Panc1 (cell line): ENCODE measurements at regions not wholly inside any gene's neighbourhood (a gene's known extent, or its start where the extent isn't known, plus 50 kb on each side); places are given as distances from the start of the nearest gene placed in this dataset.

ENCODE experiments used
- ATAC-seq: fragments of 200-7000 bp; cut with Tn5 transposase; 2 replicates; pipeline ENCODE4 v1.9.1; 2020; ENCODE audit warnings: mild to moderate bottlenecking, moderate library complexity
- BruUV-seq: library from RNA; stranded (reverse); fragments of 400-500 nt; replicated peaks from 2 replicates; lab custom pipeline; 2021; lab: Mats Ljungman, UMichigan
- CTCF ChIA-PET: fragments of 300-600 bp; sonication (Branson Sonifier 250); formaldehyde crosslinking; loops from one replicate; lab custom pipeline; 2022; ENCODE audit warnings: antibody characterized with exemption; lab: Charles Lee
- POLR2A ChIA-PET: fragments of 300-600 bp; sonication (Branson Sonifier 250); formaldehyde crosslinking; loops from one replicate; lab custom pipeline; 2022; ENCODE audit warnings: antibody characterized with exemption; lab: Charles Lee
- DNase-seq: peaks from one replicate; pipeline ENCODE4 v3.0.0-alpha.2; 2010; ENCODE audit warnings: low read depth, low spot score
- H3K27ac ChIP-seq: 2 replicates; pipeline ENCODE4 v1.5.1; 2011; ENCODE audit warnings: mild to moderate bottlenecking, low read length, inconsistent platforms
- H3K27me3 ChIP-seq: fragments of 200-500 bp; sonication (Bioruptor generic); 2 replicates; pipeline ENCODE4 v1.6.0; 2014; ENCODE audit warnings: low read length, inconsistent platforms; ENCODE audit not compliant: control insufficient read depth, insufficient read depth
- H3K36me3 ChIP-seq: fragments of 200-500 bp; sonication (Bioruptor generic); 2 replicates; pipeline ENCODE4 v1.5.1; 2014; ENCODE audit warnings: inconsistent platforms, mild to moderate bottlenecking, low read length, moderate library complexity; ENCODE audit not compliant: control insufficient read depth, insufficient read depth
- H3K4me1 ChIP-seq: 2 replicates; pipeline ENCODE4 v1.5.1; 2011; ENCODE audit warnings: inconsistent platforms, mild to moderate bottlenecking, low read length, moderate library complexity; ENCODE audit not compliant: control insufficient read depth, insufficient read depth
- H3K4me3 ChIP-seq, 2 experiments: 2 replicates each; pipeline ENCODE4 v1.5.1; 2011 to 2012; ENCODE audit warnings: low read depth in 2 of 2, low read length in 2 of 2, mild to moderate bottlenecking in 2 of 2, inconsistent platforms in 1 of 2, moderate library complexity in 1 of 2
- H3K9me3 ChIP-seq: fragments of 200-500 bp; sonication (Bioruptor generic); 2 replicates; pipeline ENCODE4 v1.5.1; 2014; ENCODE audit warnings: low read depth, mild to moderate bottlenecking, inconsistent platforms, low read length, moderate library complexity; ENCODE audit not compliant: control insufficient read depth, insufficient read depth
- POLR2AphosphoS5 ChIP-seq: IDR thresholded peaks from 2 replicates; pipeline ENCODE4 v1.6.1; 2012; ENCODE audit warnings: mild to moderate bottlenecking, low read depth, low read length, moderate library complexity
- SIN3A ChIP-seq: IDR thresholded peaks from 2 replicates; pipeline ENCODE4 v1.6.1; 2012; ENCODE audit warnings: low read depth, mild to moderate bottlenecking, low read length, moderate library complexity, borderline replicate concordance; ENCODE audit not compliant: insufficient read depth
- TCF7L2 ChIP-seq: IDR thresholded peaks from 2 replicates; pipeline ENCODE4 v1.6.1; 2011; ENCODE audit warnings: mild to moderate bottlenecking, low read depth, low read length, inconsistent platforms
- in situ Hi-C: cut with HindIII; loops from 2 replicates; pipeline ENCODE4 v1.10.0; 2016; ENCODE audit warnings: low sequenced_read_pairs, low pct_unique_long_range_greater_than_20kb
- intact Hi-C: fragments of 100-400 bp; cut with micrococcal nuclease; formaldehyde crosslinking; loops from one replicate; pipeline ENCODE4 v1.10.0; 2022; ENCODE audit not compliant: unreplicated experiment
- TF ChIP-seq, protein P1 (sequence below): fragments of 450-650 bp; IDR thresholded peaks from 2 replicates; pipeline ENCODE4 v1.5.1; 2017; ENCODE audit warnings: mild to moderate bottlenecking
- TF ChIP-seq, protein P2 (sequence below), 2 experiments: IDR thresholded peaks; 2 replicates each; pipeline ENCODE4 v1.6.1; 2011 to 2012; ENCODE audit warnings: low read depth in 2 of 2, control low read depth in 1 of 2, low read length in 1 of 2, mild to moderate bottlenecking in 1 of 2, moderate library complexity in 1 of 2; ENCODE audit not compliant: insufficient read depth in 1 of 2

DNA sequence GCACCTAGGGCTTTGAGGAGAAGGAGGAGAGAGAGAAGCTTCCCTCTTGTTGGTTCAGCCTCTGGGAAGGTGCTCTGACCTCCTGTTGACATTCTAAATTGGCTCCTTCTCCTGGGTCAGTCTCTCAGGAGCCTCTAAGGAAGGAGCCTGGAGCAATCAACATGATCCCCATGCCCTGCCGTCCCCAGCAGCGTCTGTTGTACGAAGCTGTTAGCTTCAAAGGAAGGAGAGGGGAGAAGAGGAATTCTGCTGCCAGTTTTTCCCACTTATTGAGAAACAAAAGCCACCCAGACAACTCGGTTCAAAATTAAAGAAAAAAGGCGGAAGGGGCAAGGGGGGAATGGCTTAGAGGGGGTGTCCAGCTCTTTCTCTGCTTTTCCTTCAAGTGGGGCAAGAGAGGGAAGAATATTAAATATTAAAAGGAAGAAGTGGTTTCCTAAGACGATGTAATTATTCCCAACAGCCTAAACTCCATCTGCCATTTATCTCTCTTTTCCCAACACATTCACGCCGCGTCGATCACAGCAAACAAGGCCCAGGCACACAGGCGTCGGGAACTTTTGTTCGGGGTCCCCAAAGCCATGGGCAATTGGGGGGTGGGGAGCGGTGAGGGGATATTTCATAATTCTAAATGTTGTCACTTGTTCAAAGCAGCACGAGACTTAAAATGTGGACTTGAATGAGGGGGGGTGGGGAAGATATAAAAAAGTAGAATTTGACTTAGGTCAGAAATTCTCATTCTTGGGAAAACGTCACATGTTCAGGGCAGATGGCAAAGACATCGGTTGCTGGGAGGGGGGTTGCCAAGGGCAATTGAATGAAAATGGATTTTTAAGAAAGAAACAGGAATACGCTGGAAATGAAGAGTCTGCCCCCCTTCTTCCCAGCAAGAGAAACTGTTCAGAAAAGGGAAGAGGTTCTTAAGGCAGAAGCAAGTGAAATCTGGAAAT lies 116.8 kb upstream of the CACNA1A start:
- H3K27me3 ChIP-seq = no peaks in the 10 kb centered on the region
- H3K27ac ChIP-seq = peak overlapping the region; percentile 51; the same call in 1 of the 2 replicates
- ChIA-PET POLR2A (interaction anchor here (0.7 kb wide), 1 partner anchor 126 kb away, joined by 6 read pairs; no protein-coding TSS in a partner anchor), CTCF (no interaction called here)
- H3K36me3 ChIP-seq = no peaks in the 10 kb centered on the region
- in situ Hi-C loops (no loop called here), intact Hi-C loops (no loop called here)
- no TSS peak for BruUV-seq
- ATAC-seq (no peak; the same call in 1 of the 2 replicates), DNase-seq (no peak)
- no peak for TF ChIP-seq TCF7L2
- no peak for TF ChIP-seq POLR2AphosphoS5
- TF ChIP-seq, protein P1, sequence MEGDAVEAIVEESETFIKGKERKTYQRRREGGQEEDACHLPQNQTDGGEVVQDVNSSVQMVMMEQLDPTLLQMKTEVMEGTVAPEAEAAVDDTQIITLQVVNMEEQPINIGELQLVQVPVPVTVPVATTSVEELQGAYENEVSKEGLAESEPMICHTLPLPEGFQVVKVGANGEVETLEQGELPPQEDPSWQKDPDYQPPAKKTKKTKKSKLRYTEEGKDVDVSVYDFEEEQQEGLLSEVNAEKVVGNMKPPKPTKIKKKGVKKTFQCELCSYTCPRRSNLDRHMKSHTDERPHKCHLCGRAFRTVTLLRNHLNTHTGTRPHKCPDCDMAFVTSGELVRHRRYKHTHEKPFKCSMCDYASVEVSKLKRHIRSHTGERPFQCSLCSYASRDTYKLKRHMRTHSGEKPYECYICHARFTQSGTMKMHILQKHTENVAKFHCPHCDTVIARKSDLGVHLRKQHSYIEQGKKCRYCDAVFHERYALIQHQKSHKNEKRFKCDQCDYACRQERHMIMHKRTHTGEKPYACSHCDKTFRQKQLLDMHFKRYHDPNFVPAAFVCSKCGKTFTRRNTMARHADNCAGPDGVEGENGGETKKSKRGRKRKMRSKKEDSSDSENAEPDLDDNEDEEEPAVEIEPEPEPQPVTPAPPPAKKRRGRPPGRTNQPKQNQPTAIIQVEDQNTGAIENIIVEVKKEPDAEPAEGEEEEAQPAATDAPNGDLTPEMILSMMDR = no peak
- no peak for TF ChIP-seq SIN3A
- TF ChIP-seq, protein P2, sequence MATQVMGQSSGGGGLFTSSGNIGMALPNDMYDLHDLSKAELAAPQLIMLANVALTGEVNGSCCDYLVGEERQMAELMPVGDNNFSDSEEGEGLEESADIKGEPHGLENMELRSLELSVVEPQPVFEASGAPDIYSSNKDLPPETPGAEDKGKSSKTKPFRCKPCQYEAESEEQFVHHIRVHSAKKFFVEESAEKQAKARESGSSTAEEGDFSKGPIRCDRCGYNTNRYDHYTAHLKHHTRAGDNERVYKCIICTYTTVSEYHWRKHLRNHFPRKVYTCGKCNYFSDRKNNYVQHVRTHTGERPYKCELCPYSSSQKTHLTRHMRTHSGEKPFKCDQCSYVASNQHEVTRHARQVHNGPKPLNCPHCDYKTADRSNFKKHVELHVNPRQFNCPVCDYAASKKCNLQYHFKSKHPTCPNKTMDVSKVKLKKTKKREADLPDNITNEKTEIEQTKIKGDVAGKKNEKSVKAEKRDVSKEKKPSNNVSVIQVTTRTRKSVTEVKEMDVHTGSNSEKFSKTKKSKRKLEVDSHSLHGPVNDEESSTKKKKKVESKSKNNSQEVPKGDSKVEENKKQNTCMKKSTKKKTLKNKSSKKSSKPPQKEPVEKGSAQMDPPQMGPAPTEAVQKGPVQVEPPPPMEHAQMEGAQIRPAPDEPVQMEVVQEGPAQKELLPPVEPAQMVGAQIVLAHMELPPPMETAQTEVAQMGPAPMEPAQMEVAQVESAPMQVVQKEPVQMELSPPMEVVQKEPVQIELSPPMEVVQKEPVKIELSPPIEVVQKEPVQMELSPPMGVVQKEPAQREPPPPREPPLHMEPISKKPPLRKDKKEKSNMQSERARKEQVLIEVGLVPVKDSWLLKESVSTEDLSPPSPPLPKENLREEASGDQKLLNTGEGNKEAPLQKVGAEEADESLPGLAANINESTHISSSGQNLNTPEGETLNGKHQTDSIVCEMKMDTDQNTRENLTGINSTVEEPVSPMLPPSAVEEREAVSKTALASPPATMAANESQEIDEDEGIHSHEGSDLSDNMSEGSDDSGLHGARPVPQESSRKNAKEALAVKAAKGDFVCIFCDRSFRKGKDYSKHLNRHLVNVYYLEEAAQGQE (IDR thresholded peaks at IDR 0.05; ENCODE audit: insufficient read depth in 1 of 2, low read depth in 2 of 2, low read length in 1 of 2) = no peak
- H3K4me1 ChIP-seq = peaks cover 20% of the 10 kb centered on the region
- no peaks in the 10 kb centered on the region for H3K9me3 ChIP-seq
- no peak overlapping the region for H3K4me3 ChIP-seq

DNA sequence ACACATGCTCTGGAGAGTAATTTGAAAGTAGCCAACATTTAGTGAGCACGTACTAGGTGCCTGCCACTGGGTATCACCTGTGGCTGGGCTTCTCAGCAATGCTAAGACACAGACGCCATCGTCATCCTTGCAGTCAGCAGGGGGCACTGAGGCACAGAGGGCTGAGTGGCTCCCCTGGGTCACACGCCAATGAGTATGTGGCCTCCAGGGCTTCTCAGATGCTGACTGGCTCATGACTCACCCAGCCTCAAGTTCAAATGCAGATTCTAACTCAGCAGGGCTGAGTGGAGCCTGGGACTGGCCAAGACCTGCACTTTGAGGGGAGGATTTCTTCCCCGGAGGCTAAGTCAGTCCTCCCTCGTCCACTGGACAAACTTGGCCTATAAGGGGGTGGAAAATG lies 115.1 kb upstream of the CACNA1A start:
- Histone ChIP-seq H3K4me1 (peaks cover 20% of the 10 kb centered on the region), H3K27me3 (no peaks in the 10 kb centered on the region), H3K27ac (peak overlapping the region; percentile 57; the same call in 1 of the 2 replicates), H3K36me3 (no peaks in the 10 kb centered on the region), H3K9me3 (no peaks in the 10 kb centered on the region), H3K4me3 (no peak overlapping the region)
- intact Hi-C loops (no loop called here), in situ Hi-C loops (no loop called here)
- BruUV-seq = no TSS peak
- ChIA-PET CTCF (no interaction called here), POLR2A (interaction anchor here (0.7 kb wide), 1 partner anchor 169 kb away, joined by 5 read pairs; no protein-coding TSS in a partner anchor)
- ATAC-seq (peak; percentile 99), DNase-seq (peak; percentile 87)
- TF ChIP-seq TCF7L2 = no peak
- TF ChIP-seq SIN3A = no peak
- TF ChIP-seq POLR2AphosphoS5 = no peak
